HepG2 (cell line): ENCODE measurements at regions not wholly inside any gene's neighbourhood (a gene's known extent, or its start where the extent isn't known, plus 50 kb on each side); places are given as distances from the start of the nearest gene placed in this dataset.

Experiments used
- ATAC-seq: fragments of 200-7000 bp; cut with Tn5 transposase; 3 replicates; pipeline ENCODE4 v1.9.1; 2020; ENCODE audit warnings: mild to moderate bottlenecking, moderate library complexity
- BruUV-seq: library from RNA; stranded (reverse); fragments of 400-500 nt; replicated peaks from 2 replicates; lab custom pipeline; 2021; lab: Mats Ljungman, UMichigan
- CTCF ChIA-PET: fragments of 300-600 bp; formaldehyde crosslinking; extraction: SDS; loops from one replicate; lab custom pipeline; 2021; ENCODE audit warnings: low total read pairs, inconsistent platforms, low intra/inter-chr PET ratio; lab: Yijun Ruan, JAX
- POLR2A ChIA-PET: fragments of 350-600 bp; sonication (Branson Sonifier 250); formaldehyde crosslinking; loops from one replicate; lab custom pipeline; 2020; ENCODE audit warnings: antibody characterized with exemption, inconsistent platforms; lab: Yijun Ruan, JAX
- DNase-seq: peaks from one replicate; pipeline ENCODE4 v3.0.0-alpha.2; 2015; ENCODE audit warnings: low spot score
- FAIRE-seq: peaks from 3 replicates; lab custom pipeline; 2011; peaks lifted over from hg19 to GRCh38; lab: Jason Lieb, UNC
- H2AFZ ChIP-seq: one replicate; pipeline ENCODE4 v1.6.1; 2011; ENCODE audit warnings: low read length, inconsistent platforms
- H3K27ac ChIP-seq: fragments of 300-600 bp; 3 replicates; pipeline ENCODE4 v1.8.0; 2011; ENCODE audit warnings: mixed run types, mild to moderate bottlenecking, mixed read lengths, low read length, inconsistent platforms; ENCODE audit not compliant: insufficient read depth; ENCODE audit errors: extremely low read length
- H3K27me3 ChIP-seq, 2 experiments: fragments of 200-600 bp in 1 of 2; 2 replicates in 1 of 2; 3 replicates in 1 of 2; pipeline versions ENCODE4 v1.6.0 to v1.8.0; 2011; ENCODE audit warnings: low read length in 2 of 2, mild to moderate bottlenecking in 2 of 2, moderate library complexity in 2 of 2, inconsistent platforms in 1 of 2; ENCODE audit not compliant: insufficient read depth in 2 of 2, control insufficient read depth in 1 of 2
- H3K36me3 ChIP-seq, 2 experiments: fragments of 200-600 bp in 1 of 2; replicated peaks in 1 of 2; 2 replicates in 1 of 2; 3 replicates in 1 of 2; pipeline versions ENCODE4 v1.5.1 to v1.8.0; 2011; ENCODE audit warnings: low read length in 2 of 2, inconsistent platforms in 1 of 2; ENCODE audit not compliant: insufficient read depth in 2 of 2, control insufficient read depth in 1 of 2
- H3K4me1 ChIP-seq: 2 replicates; pipeline ENCODE4 v1.5.1; 2012; ENCODE audit warnings: low read length, inconsistent platforms; ENCODE audit not compliant: insufficient read depth
- H3K4me2 ChIP-seq: 2 replicates; pipeline ENCODE4 v1.6.0; 2011; ENCODE audit warnings: low read depth, low read length, inconsistent platforms
- H3K4me3 ChIP-seq, 3 experiments: fragments of 200-600 bp in 1 of 3; sonication (generic), shearing (Covaris generic) in 1 of 3; replicated peaks in 1 of 3; 2 replicates each; pipeline ENCODE4 v1.5.1; 2011 to 2016; ENCODE audit warnings: low read length in 3 of 3, inconsistent platforms in 2 of 3, low read depth in 2 of 3, mild to moderate bottlenecking in 2 of 3, control low read depth in 1 of 3, mixed read lengths in 1 of 3; ENCODE audit not compliant: insufficient read depth in 1 of 3
- H3K79me2 ChIP-seq: one replicate; pipeline ENCODE4 v1.6.1; 2011; ENCODE audit warnings: low read length, inconsistent platforms; ENCODE audit not compliant: insufficient read depth
- H3K9ac ChIP-seq: 2 replicates; pipeline ENCODE4 v1.6.0; 2011; ENCODE audit warnings: mild to moderate bottlenecking, low read depth, low read length, inconsistent platforms; ENCODE audit not compliant: insufficient read depth
- H3K9me3 ChIP-seq: 2 replicates; pipeline ENCODE4 v1.5.1; 2012; ENCODE audit warnings: mild to moderate bottlenecking, low read length
- H4K20me1 ChIP-seq: 2 replicates; pipeline ENCODE4 v1.6.0; 2011; ENCODE audit warnings: inconsistent platforms, mild to moderate bottlenecking, low read length, moderate library complexity; ENCODE audit not compliant: insufficient read depth
- E2F1 ChIP-seq: sonication (generic); formaldehyde crosslinking; IDR thresholded peaks from 2 replicates; pipeline ENCODE4 v1.5.0; 2020; ENCODE audit warnings: missing genetic modification reagents
- ETV5 ChIP-seq: IDR thresholded peaks from 2 replicates; pipeline ENCODE4 v1.6.1; 2018; ENCODE audit warnings: missing biosample characterization, missing genetic modification reagents, inconsistent platforms, borderline replicate concordance
- FOSL2 ChIP-seq: sonication (generic); formaldehyde crosslinking; IDR thresholded peaks from 2 replicates; pipeline ENCODE4 v1.4.0; 2020; ENCODE audit warnings: missing genetic modification reagents
- SAP130 ChIP-seq: IDR thresholded peaks from 2 replicates; pipeline ENCODE4 v1.6.1; 2016; ENCODE audit warnings: low read depth
- SUZ12 ChIP-seq: fragments of 150-350 bp; IDR thresholded peaks from 2 replicates; pipeline ENCODE4 v1.6.1; 2014; ENCODE audit warnings: low read depth, low read length
- TBL1XR1 ChIP-seq: fragments of 150-350 bp; IDR thresholded peaks from 2 replicates; pipeline ENCODE4 v1.6.1; 2014; ENCODE audit warnings: borderline replicate concordance, low read length; ENCODE audit not compliant: partially characterized antibody
- ZNF615 ChIP-seq: sonication (generic); formaldehyde crosslinking; IDR thresholded peaks from 2 replicates; pipeline ENCODE4 v1.5.0; 2020; ENCODE audit warnings: mild to moderate bottlenecking, missing genetic modification reagents, borderline replicate concordance
- ZNF678 ChIP-seq: sonication (generic); formaldehyde crosslinking; IDR thresholded peaks from 2 replicates; pipeline ENCODE4 v1.4.0; 2020; ENCODE audit warnings: mild to moderate bottlenecking, missing genetic modification reagents
- ZNF747 ChIP-seq: sonication (generic); formaldehyde crosslinking; IDR thresholded peaks from 2 replicates; pipeline ENCODE4 v1.8.1; 2023; ENCODE audit warnings: missing genetic modification reagents, mild to moderate bottlenecking, borderline replicate concordance
- ZNF788 ChIP-seq: sonication (generic); formaldehyde crosslinking; IDR thresholded peaks from 2 replicates; pipeline ENCODE4 v1.5.0; 2020; ENCODE audit warnings: mild to moderate bottlenecking, missing genetic modification reagents, borderline replicate concordance
- WGBS: methylation state at CpG from one replicate; pipeline ENCODE4 v1.1.6; 2017; ENCODE audit warnings: low lambda C conversion rate; 5-methylcytosine and 5-hydroxymethylcytosine counted together
- in situ Hi-C: cut with HindIII; loops from 2 replicates; pipeline ENCODE4 v1.10.0; 2017; ENCODE audit warnings: low pct_unique_long_range_greater_than_20kb; ENCODE audit not compliant: extremely low pct_ligation_motif_present
- intact Hi-C: fragments of 100-400 bp; cut with micrococcal nuclease; formaldehyde crosslinking; loops from one replicate; pipeline ENCODE4 v1.10.0; 2022; ENCODE audit not compliant: unreplicated experiment
- TF ChIP-seq, protein P1 (sequence below): fragments of 450-650 bp; IDR thresholded peaks from 2 replicates; pipeline ENCODE4 v1.6.1; 2017
- TF ChIP-seq, protein P2 (sequence below): sonication (generic); formaldehyde crosslinking; conservative IDR thresholded peaks from 2 replicates; pipeline ENCODE4 v1.8.0; 2022; ENCODE audit warnings: mild to moderate bottlenecking, moderate library complexity, missing genetic modification reagents

DNA sequence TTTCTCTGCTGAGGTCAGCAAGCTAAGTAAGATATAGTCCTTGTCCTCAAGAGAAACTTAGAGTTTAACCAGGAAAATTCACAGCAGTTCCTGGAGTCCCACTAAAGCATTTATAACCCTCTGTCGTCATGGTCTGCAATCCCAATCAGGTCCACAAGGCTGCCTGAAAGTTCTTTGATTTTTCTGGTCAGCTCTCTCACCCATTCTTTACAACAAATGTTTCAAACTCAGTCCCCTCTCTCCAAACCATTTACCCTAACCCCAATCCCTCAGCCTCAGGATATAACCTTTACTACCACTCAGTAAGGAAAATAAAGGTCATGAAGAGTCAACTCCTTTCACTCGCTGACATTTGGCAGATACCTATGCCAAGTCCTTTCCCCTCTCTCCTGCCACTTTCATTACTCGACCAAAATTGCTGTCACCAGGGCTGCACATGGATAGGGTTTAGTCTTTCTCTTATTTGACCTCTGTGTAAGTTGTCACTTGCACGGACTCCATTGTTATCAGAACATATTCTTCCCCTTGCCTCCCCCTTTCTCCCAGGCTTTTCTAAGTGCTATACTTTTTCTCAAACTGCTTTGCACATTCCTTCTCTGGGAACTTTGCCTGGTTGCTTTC is 936.6 kb downstream of the NR2F1-AS1 start:
- intact Hi-C loops (no loop called here), in situ Hi-C loops (no loop called here)
- no peaks in the 10 kb centered on the region for H4K20me1 ChIP-seq
- DNase-seq, result no peak
- BruUV-seq, result no TSS peak
- no peak overlapping the region for H3K27ac ChIP-seq
- POLR2A ChIA-PET, result no interaction called here
- TF ChIP-seq SUZ12, result no peak
- TF ChIP-seq ZNF615 (CRISPR knock-in tag), result no peak
- no peaks in the 10 kb centered on the region for H3K79me2 ChIP-seq
- CTCF ChIA-PET, result no interaction called here
- peak overlapping the region; percentile 29; the same call in 1 of the 2 replicates for H3K4me2 ChIP-seq
- WGBS, result 3% methylated on average over 4 of the region's 4 CpGs
- no peak for FAIRE-seq
- H3K4me1 ChIP-seq, result peaks cover 20% of the 10 kb centered on the region
- no peaks in the 10 kb centered on the region for H3K9me3 ChIP-seq
- H3K9ac ChIP-seq, result no peak overlapping the region
- H3K27me3 ChIP-seq, result no peaks in the 10 kb centered on the region
- ATAC-seq, result peak; percentile 66
- H2AFZ ChIP-seq, result peak overlapping the region; percentile 46
- H3K36me3 ChIP-seq, result no peaks in the 10 kb centered on the region
- H3K4me3 ChIP-seq, result no peak overlapping the region

GRCh38 chr5:92641031-92641962 is 939.7 kb downstream of the NR2F1-AS1 start:
- 2% methylated on average over 10 of the region's 10 CpGs for whole genome bisulfite sequencing
- intact Hi-C loops, result no loop called here
- TF ChIP-seq TBL1XR1 (no peak), E2F1 (CRISPR knock-in tag) (peak; percentile 42; the same call in 1 of the 2 replicates), ZNF747 (CRISPR knock-in tag) (no peak), FOSL2 (no peak), SAP130 (CRISPR knock-in tag) (no peak; the same call in 1 of the 2 replicates), ZNF788 (CRISPR knock-in tag) (no peak), ZNF678 (CRISPR knock-in tag) (no peak), ETV5 (CRISPR knock-in tag) (peak; percentile 10; the same call in 1 of the 2 replicates)
- TF ChIP-seq, protein P1, sequence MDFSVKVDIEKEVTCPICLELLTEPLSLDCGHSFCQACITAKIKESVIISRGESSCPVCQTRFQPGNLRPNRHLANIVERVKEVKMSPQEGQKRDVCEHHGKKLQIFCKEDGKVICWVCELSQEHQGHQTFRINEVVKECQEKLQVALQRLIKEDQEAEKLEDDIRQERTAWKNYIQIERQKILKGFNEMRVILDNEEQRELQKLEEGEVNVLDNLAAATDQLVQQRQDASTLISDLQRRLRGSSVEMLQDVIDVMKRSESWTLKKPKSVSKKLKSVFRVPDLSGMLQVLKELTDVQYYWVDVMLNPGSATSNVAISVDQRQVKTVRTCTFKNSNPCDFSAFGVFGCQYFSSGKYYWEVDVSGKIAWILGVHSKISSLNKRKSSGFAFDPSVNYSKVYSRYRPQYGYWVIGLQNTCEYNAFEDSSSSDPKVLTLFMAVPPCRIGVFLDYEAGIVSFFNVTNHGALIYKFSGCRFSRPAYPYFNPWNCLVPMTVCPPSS, result no peak
- TF ChIP-seq, protein P2, sequence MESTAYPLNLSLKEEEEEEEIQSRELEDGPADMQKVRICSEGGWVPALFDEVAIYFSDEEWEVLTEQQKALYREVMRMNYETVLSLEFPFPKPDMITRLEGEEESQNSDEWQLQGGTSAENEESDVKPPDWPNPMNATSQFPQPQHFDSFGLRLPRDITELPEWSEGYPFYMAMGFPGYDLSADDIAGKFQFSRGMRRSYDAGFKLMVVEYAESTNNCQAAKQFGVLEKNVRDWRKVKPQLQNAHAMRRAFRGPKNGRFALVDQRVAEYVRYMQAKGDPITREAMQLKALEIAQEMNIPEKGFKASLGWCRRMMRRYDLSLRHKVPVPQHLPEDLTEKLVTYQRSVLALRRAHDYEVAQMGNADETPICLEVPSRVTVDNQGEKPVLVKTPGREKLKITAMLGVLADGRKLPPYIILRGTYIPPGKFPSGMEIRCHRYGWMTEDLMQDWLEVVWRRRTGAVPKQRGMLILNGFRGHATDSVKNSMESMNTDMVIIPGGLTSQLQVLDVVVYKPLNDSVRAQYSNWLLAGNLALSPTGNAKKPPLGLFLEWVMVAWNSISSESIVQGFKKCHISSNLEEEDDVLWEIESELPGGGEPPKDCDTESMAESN (CRISPR knock-in tag), result no peak

More at GRCh38 chr5:92641031-92641962, 939.7 kb downstream of the NR2F1-AS1 start:
- POLR2A ChIA-PET, result no interaction called here
- FAIRE-seq, result peak; percentile 68
- ATAC-seq, result peak; percentile 95
- Histone ChIP-seq H3K4me3 (peak overlapping the region; percentile 47 to 63 (median 48); a peak in 5 of 6 replicates), H3K9me3 (no peaks in the 10 kb centered on the region), H3K27me3 (no peaks in the 10 kb centered on the region), H3K4me1 (peaks cover 20% of the 10 kb centered on the region), H3K79me2 (no peaks in the 10 kb centered on the region), H3K36me3 (no peaks in the 10 kb centered on the region), H3K9ac (no peak overlapping the region), H4K20me1 (no peaks in the 10 kb centered on the region), H3K27ac (peak overlapping the region; percentile 39), H3K4me2 (peak overlapping the region; percentile 77), H2AFZ (peak overlapping the region; percentile 22)
- CTCF ChIA-PET, result no interaction called here
- no TSS peak for BruUV-seq
- peak; percentile 79 for DNase-seq
- in situ Hi-C loops, result no loop called here
